Keratinocyte (primary cell): ENCODE measurements at regions not wholly inside any gene's neighbourhood (a gene's known extent, or its start where the extent isn't known, plus 50 kb on each side); places are given as distances from the start of the nearest gene placed in this dataset.

Experiments
- CTCF ChIP-seq, 3 experiments: IDR thresholded peaks in 1 of 3; conservative IDR thresholded peaks in 1 of 3; optimal IDR thresholded peaks in 1 of 3; 2 replicates in 2 of 3; 3 replicates in 1 of 3; pipeline versions ENCODE3 to v1.5.1; 2011; ENCODE audit warnings: low read length in 3 of 3, mild to moderate bottlenecking in 3 of 3, moderate library complexity in 2 of 3, control low read depth in 1 of 3, inconsistent platforms in 1 of 3; ENCODE audit not compliant: insufficient read depth in 2 of 3; ENCODE audit errors: extremely low read depth in 1 of 3
- EZH2 ChIP-seq: IDR thresholded peaks from one replicate; pipeline ENCODE4 v1.6.1; 2012; ENCODE audit warnings: inconsistent platforms, mild to moderate bottlenecking, low read length, moderate library complexity

GRCh38 chr10:85036661-85037060 is 708.3 kb downstream of the CCSER2 start:
- TF ChIP-seq EZH2 = no peak
- no peak for TF ChIP-seq CTCF (optimal IDR thresholded peaks at IDR 0.05 in 1 of 3, IDR thresholded peaks at IDR 0.05 in 1 of 3, conservative IDR thresholded peaks at IDR 0.05 in 1 of 3; ENCODE audit: extremely low read depth in 1 of 3, insufficient read depth in 2 of 3, low read length in 3 of 3)
